Activated gamma-delta T cell treated with anti-CD3 and anti-CD28 coated beads, Interleukin-2, amount 50 U/mL, for 16 hours (primary cell): ENCODE measurements at regions not wholly inside any gene's neighbourhood (a gene's known extent, or its start where the extent isn't known, plus 50 kb on each side); places are given as distances from the start of the nearest gene placed in this dataset.

Experiments used
- DNase-seq: peaks from one replicate; pipeline ENCODE4 v3.0.0-alpha.2; 2020; ENCODE audit warnings: low read depth

DNA sequence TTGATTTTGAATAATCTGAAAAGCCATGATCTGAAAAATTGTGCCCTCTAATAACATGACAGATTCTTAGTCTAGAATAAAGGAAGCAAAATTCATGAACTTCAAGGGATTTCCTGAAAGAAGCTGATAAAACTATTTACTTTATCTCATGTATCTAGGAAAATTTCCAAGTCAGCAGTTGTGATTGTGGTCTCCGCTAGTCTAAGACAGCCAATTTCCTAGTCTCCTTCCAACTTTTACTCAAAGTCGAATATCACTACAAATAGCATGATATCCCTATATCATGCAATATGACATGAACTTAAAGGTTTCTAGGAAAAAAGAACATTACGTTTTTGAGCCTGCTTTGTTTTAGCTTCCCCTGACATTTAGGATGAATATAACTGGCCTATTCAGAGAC, 202.1 kb upstream of the GHITM start:
- no peak for DNase-seq

GRCh38 chr10:83937826-83938225, 201.5 kb upstream of the GHITM start:
- DNase-seq: no peak

DNA sequence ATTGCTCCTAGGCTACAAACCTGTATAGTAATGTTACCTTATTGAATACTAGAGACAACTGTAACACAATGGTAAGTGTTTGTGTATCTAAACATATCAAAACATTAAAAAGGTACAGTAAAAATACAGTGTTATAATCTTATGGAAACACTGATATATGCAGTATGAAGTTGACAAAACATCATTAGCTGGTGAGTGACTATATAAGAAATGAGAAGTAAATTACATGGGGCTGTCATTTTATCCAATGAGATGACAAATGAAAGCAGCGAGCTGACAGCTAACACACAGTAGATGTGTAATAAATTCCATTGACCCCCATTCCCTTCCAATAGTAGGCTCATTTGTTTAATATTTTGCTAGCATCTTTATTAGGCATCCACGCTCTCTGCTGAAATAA, 198.1 kb upstream of the GHITM start:
- no peak for DNase-seq

GRCh38 chr10:83942410-83942809, 196.9 kb upstream of the GHITM start:
- no peak for DNase-seq

- DNase-seq: no peak
Observed at GRCh38 chr10:83943049-83943448, 196.3 kb upstream of the GHITM start.

DNA sequence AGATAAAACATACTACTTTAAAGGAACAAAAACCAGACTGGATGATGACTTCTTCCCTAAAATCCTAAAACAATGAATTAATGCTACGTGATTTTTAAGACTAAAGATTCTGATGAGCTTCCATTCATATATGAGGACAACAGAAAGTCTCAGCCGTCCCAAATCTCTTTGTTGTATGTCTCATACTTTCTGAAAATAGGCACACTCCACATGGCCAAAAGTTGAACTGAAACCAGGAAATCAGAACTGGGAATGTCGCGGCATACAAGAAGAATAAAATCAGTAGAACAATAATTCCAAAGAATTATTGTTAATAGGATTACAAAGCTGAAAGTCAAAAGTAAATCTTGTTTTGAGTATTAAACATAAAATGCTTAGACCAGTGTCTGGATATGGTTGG, 195.4 kb upstream of the GHITM start:
- DNase-seq: no peak

- no peak for DNase-seq
Observed at GRCh38 chr10:83945982-83946718, 193.2 kb upstream of the GHITM start.

DNA sequence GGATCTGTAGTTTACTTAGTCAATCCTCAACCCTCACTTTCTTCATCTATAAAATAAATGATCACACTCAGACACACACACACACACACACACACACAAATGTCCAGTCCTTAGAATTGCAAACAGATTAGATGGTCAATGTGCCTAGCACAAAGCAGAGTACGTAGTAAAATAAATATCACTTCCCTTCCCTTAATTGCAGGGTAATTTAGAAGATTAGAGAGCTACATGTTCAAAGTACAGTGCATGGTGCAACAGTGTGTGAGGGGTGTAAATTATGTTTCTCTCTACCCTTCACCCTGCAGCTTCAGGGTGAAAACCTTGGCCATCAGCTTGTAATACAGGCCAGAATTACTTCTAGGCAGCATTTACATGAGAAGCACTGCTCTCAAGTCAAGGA, 187.0 kb upstream of the GHITM start:
- no peak for DNase-seq

DNA sequence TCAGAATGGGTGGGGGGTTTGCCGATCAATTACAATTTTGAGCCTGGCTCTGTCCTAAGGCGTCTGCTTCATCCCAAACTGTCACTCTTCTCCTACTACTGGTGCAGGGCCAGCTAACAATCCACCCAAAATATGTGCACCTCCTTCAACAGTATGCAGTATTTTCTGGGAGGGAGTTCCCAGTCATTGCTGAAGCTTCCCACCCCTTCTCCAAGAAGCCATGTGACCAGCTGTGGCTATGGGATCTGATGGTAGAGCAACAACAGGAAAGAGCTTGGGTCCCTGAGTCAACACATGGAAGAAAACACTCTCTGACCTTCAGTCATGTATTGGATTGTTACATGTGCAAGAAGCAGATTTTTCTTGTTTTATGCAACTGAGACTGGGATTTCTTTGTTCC, 185.7 kb upstream of the GHITM start:
- no peak for DNase-seq

GRCh38 chr10:83954193-83954799, 185.0 kb upstream of the GHITM start:
- DNase-seq: no peak

- DNase-seq: no peak
Observed at GRCh38 chr10:83955406-83955805, 183.9 kb upstream of the GHITM start.

- DNase-seq: no peak
Observed at GRCh38 chr10:83957168-83957947, 182.0 kb upstream of the GHITM start.

GRCh38 chr10:83959328-83959727, 180.0 kb upstream of the GHITM start:
- no peak for DNase-seq

DNA sequence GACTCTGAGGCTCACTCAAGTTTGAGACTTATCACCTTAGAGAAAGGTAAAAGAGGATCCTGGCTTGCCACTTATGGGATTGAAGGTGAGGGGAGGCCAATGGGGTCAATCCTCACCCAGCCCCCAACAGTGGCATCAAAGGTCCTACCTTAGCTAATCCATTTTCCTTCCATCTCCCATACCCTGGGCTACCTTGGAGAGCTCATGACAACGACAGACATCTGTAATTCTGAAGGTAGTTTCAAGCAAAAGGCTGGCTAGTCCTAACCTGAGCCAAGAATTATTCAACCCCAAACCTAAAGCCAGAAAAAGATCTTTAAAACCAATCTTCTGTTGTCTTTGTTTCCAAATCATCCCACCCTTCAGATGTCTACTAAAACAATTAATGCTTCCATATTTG, 179.2 kb upstream of the GHITM start:
- DNase-seq: no peak

GRCh38 chr10:83961620-83962019, 177.7 kb upstream of the GHITM start:
- no peak for DNase-seq

GRCh38 chr10:83963446-83963845, 175.9 kb upstream of the GHITM start:
- no peak for DNase-seq

DNA sequence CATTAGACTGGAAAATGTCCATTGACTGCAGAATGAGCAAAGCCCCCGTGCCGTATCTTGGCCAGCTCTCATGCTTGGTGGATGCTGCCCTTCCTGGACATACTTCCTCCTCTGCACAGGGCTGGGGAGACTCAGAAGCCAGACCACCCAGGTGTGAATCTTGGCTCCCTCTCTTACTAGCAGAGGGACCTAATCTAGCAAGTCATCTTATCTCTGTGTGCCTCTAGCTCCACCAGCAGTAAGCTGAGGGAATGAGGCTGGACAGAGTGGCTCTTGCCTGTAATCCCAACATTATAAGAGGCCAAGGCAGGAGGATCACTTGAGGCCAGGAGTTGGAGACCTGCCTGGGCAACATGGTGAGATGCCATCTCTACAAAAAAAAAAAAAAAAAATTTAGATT, 173.8 kb upstream of the GHITM start:
- no peak for DNase-seq

- DNase-seq: no peak
Observed at GRCh38 chr10:83968052-83968451, 171.3 kb upstream of the GHITM start.

DNA sequence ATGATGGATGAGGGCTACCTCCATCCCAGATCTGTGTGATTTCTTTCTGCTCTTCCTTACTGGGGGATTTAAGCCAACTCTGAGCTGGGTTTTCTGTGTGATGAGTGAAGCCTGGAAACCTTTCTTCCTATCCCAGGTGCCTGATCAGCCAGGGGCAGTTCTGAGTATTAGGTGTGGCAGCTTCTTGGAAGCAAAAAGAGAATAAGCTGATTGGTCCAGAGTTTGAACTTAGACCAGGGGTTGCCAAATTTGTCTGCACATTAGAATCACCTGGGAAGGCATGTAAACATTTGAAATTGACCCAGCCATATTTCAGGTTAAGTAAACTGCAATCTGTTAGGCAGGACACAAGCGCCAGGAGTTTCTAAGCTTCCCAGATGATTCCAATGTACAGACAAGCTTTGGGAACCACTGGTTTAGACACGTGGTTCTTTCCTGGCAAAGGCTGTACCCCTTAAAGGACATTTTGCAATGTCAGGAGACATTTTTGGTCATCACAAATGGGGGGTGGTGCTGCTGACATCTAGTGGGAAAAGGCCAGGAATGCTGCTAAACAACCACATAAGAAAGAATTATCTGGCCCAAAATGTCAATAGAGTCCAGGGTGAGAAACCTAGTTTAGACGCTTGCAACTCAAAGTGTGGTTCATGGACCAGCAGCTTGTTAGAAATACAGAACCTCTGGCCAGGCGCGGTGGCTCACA, 160.5 kb upstream of the GHITM start:
- DNase-seq: no peak

DNA sequence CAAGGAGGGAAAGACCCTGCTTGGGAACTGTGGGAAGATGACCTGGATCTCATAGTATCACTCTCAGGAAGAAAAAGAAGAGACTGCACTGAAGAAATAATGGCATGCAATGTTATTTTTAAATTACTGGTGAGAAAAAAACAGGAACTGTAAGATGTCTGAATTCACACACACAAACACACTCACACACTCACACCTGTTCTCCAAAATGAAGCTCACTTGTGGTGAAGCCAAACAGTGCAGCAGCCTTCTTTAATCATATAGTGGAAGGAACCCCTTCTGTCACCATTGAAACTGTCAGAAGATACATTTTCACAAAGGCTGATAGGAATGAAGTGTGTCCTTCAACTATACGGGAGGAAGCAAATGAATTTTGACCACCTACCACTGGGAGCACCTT, 156.5 kb upstream of the GHITM start:
- DNase-seq: no peak

GRCh38 chr10:83983578-83984255, 155.6 kb upstream of the GHITM start:
- no peak for DNase-seq

GRCh38 chr10:83984256-83984640, 155.1 kb upstream of the GHITM start:
- no peak for DNase-seq
